Right cardiac atrium (tissue), 5 donors: ENCODE measurements at regions not wholly inside any gene's neighbourhood (a gene's known extent, or its start where the extent isn't known, plus 50 kb on each side); places are given as distances from the start of the nearest gene placed in this dataset.

Source experiments
- ATAC-seq, 2 donors: fragments of 200-7000 bp; cut with Tn5 transposase; one replicate each; pipeline versions ENCODE4 v1.8.0 to v1.9.1; 2020; ENCODE audit warnings: moderate library complexity in 2 of 2, mild to moderate bottlenecking in 1 of 2
- DNase-seq, 3 donors: peaks; one replicate each; pipeline ENCODE4 v3.0.0-alpha.2; 2020
- H3K27ac ChIP-seq: one replicate; pipeline ENCODE4 v1.5.1; 2013; ENCODE audit warnings: mild to moderate bottlenecking, low read length, control low read depth, moderate library complexity
- H3K27me3 ChIP-seq: one replicate; pipeline ENCODE4 v1.6.1; 2013; ENCODE audit not compliant: control insufficient read depth, insufficient read depth
- H3K4me1 ChIP-seq: one replicate; pipeline ENCODE4 v1.6.1; 2013; ENCODE audit warnings: low read length; ENCODE audit not compliant: control insufficient read depth, insufficient read depth
- H3K4me3 ChIP-seq: one replicate; pipeline ENCODE4 v1.5.1; 2013; ENCODE audit warnings: low read length, control low read depth
- H3K9me3 ChIP-seq: one replicate; pipeline ENCODE4 v1.6.1; 2013; ENCODE audit warnings: low read length; ENCODE audit not compliant: control insufficient read depth
- WGBS: extraction: QIAGEN DNeasy Blood & Tissue Kit; methylation state at CpG from one replicate; pipeline ENCODE4 v1.1.7; 2013; 5-methylcytosine and 5-hydroxymethylcytosine counted together
- intact Hi-C, 4 donors: fragments of 100-400 bp; cut with DNase I; formaldehyde crosslinking; loops; one replicate each; pipeline versions ENCODE4 v1.11.0 to v1.14.0; 2022 to 2023
- donor health status: healthy with polysubstance abuse.
- donor health status: DM: no; HTN: yes; CAD: no.
- donor health status: DM: no; HTN: no; CAD: no.
- donor health status: DM: no; HTN: yes; CAD: no; lungs with severe emphysema.
- donor health status: DM: yes; HTN: yes; CAD: no.

DNA sequence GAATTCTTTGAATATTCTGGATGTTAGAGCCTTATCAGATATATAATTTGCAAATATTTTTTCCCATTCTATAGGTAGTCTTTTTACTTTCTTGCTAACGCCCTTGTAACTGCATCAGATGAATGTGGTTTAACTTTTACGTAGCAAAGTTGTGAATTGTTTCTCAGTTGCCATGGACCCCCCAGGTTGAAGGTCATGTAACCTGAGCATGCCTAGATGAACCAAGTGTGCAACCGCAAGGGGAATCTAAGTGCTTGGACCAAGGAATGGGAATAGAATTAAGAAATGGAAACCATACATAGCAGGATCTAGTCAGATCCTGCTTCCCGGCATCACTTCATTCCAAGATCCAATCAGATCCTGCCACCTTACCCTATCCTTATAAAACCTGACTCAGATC is 65.1 kb upstream of the TNP1 start:
- no peaks in the 10 kb centered on the region for H3K27me3 ChIP-seq
- intact Hi-C loops = no loop called here
- DNase-seq (no peak), ATAC-seq (no peak)
- no peak overlapping the region for H3K27ac ChIP-seq
- 95% methylated on average over 4 of the region's 4 CpGs for WGBS
- no peaks in the 10 kb centered on the region for H3K4me1 ChIP-seq
- no peak overlapping the region for H3K4me3 ChIP-seq
- H3K9me3 ChIP-seq = no peaks in the 10 kb centered on the region

GRCh38 chr2:216923706-216924105 is 63.8 kb upstream of the TNP1 start:
- Histone ChIP-seq H3K4me3 (no peak overlapping the region), H3K4me1 (no peaks in the 10 kb centered on the region), H3K27me3 (no peaks in the 10 kb centered on the region), H3K27ac (no peak overlapping the region), H3K9me3 (no peaks in the 10 kb centered on the region)
- DNase-seq = no peak
- 86% methylated on average over 3 of the region's 3 CpGs for WGBS
- ATAC-seq = no peak
- intact Hi-C loops = no loop called here

- intact Hi-C loops = no loop called here
- no peaks in the 10 kb centered on the region for H3K9me3 ChIP-seq
- H3K27me3 ChIP-seq = no peaks in the 10 kb centered on the region
- H3K4me1 ChIP-seq = no peaks in the 10 kb centered on the region
- H3K4me3 ChIP-seq = no peak overlapping the region
- ATAC-seq = no peak
- no peak overlapping the region for H3K27ac ChIP-seq
- DNase-seq = no peak
- 87% methylated on average over 6 of the region's 6 CpGs for WGBS
Observed at GRCh38 chr2:216922175-216922780, 62.4 kb upstream of the TNP1 start.

GRCh38 chr2:216920937-216921456 is 61.1 kb upstream of the TNP1 start:
- Histone ChIP-seq H3K9me3 (no peaks in the 10 kb centered on the region), H3K27ac (no peak overlapping the region), H3K4me3 (no peak overlapping the region), H3K4me1 (no peaks in the 10 kb centered on the region), H3K27me3 (no peaks in the 10 kb centered on the region)
- intact Hi-C loops = no loop called here
- ATAC-seq (no peak), DNase-seq (no peak)
- WGBS = 92% methylated on average over 10 of the region's 10 CpGs

GRCh38 chr2:216920143-216920876 is 60.4 kb upstream of the TNP1 start:
- Histone ChIP-seq H3K27ac (no peak overlapping the region), H3K4me3 (no peak overlapping the region), H3K4me1 (no peaks in the 10 kb centered on the region), H3K27me3 (no peaks in the 10 kb centered on the region), H3K9me3 (no peaks in the 10 kb centered on the region)
- peak in 1 of 2 donors; percentile 44 for ATAC-seq
- 88% methylated on average over 8 of the region's 8 CpGs for WGBS
- DNase-seq = peak in 1 of 3 donors; percentile 50
- intact Hi-C loops = no loop called here

DNA sequence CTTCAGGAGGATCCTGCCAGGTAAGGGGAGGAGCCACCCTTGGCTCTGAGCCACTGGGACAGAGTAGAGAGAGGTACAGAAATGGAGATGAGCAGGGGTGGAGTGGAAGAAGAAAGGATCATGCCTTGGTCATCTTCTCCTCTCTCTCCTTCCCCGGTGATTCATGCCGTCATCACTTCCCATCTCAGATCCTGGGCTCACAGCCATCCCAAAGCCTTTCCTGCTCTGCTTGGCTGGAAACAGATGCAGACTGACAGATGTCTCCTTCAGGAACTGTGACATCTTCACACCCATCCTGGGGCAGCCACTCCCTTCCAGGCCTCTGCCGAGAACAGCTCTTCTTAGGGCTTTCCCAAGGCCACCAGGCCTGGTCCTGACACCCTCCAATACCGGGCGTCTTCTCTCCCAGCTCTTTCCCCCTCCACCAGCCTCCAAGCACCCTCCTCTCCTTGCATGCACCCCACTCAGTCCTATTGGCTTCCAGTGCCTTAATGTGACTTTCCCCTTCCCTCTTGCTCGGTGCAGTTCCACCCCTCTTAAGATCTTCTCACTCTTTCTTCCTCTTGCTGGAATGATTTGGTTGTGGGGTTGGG is 58.3 kb upstream of the TNP1 start:
- peak; percentile 35 to 76 for ATAC-seq
- no peak overlapping the region for H3K4me3 ChIP-seq
- peak in 1 of 3 donors; percentile 27 for DNase-seq
- H3K27me3 ChIP-seq = no peaks in the 10 kb centered on the region
- WGBS = 56% methylated on average over 6 of the region's 6 CpGs
- no peaks in the 10 kb centered on the region for H3K9me3 ChIP-seq
- no peaks in the 10 kb centered on the region for H3K4me1 ChIP-seq
- intact Hi-C loops = no loop called here
- H3K27ac ChIP-seq = no peak overlapping the region

- no peaks in the 10 kb centered on the region for H3K27me3 ChIP-seq
- intact Hi-C loops = no loop called here
- H3K4me3 ChIP-seq = no peak overlapping the region
- DNase-seq (no peak), ATAC-seq (no peak)
- H3K4me1 ChIP-seq = no peaks in the 10 kb centered on the region
- H3K9me3 ChIP-seq = no peaks in the 10 kb centered on the region
- WGBS = 98% methylated on average over 3 of the region's 3 CpGs
- no peak overlapping the region for H3K27ac ChIP-seq
Observed at GRCh38 chr2:216916956-216917650, 57.2 kb upstream of the TNP1 start.

DNA sequence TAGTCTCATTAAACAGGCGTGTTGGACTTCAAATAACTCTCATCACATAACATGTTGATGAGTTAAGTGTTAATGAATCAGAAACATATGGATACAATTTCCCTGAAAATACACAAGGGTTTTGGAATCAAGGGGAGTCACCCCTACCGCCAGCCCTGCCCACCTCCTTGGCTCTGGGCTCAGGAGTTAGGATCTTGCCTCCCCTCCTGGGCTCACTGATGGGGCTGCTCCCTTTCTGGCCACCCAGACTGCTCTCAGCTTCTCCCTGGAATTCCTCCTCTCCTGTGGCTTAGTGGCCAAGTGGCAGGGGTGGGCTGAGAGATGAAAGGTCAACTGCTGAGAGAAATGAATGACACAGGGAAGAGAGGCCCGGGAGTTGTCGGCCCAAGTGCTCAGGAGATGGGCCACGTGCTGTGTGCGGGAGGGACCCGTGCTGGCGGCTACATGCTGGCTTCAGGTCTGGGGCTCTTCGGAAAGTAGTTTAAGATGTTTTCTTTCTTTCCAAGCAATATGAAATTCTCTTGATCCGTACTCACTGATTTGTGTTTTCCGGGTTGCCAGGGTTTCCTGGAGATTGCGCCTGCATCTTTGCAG is 55.8 kb upstream of the TNP1 start:
- H3K4me3 ChIP-seq = no peak overlapping the region
- no peaks in the 10 kb centered on the region for H3K27me3 ChIP-seq
- peak in 2 of 3 donors; percentile 51 to 53 for DNase-seq
- intact Hi-C loops = no loop called here
- H3K4me1 ChIP-seq = no peaks in the 10 kb centered on the region
- WGBS = 71% methylated on average over 12 of the region's 12 CpGs
- no peaks in the 10 kb centered on the region for H3K9me3 ChIP-seq
- H3K27ac ChIP-seq = no peak overlapping the region
- no peak for ATAC-seq

- Histone ChIP-seq H3K4me1 (no peaks in the 10 kb centered on the region), H3K27ac (no peak overlapping the region), H3K9me3 (no peaks in the 10 kb centered on the region), H3K27me3 (no peaks in the 10 kb centered on the region), H3K4me3 (no peak overlapping the region)
- ATAC-seq = no peak
- DNase-seq = no peak
- WGBS = 96% methylated on average over 3 of the region's 3 CpGs
- intact Hi-C loops = no loop called here
Observed at GRCh38 chr2:216914491-216914890, 54.6 kb upstream of the TNP1 start.

DNA sequence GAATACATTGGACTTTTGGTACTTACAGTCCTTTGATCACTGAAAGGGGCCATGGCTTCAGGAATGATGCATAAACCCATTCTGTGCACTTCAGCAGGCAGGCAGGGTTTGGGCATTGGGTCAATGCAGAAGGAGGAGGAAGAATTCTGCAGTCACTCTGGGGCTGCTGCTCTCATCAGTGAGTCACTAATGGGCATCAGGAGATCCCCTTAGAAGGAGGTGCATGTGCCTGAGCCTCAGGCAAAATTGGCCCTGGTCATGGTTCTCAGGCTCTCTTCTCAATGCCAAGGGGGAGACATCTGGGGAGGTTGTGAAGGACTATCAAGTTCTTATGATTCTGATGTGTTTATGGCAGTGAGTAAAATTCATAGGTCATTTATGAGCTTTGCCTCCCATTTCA is 52.0 kb upstream of the TNP1 start:
- Histone ChIP-seq H3K9me3 (no peaks in the 10 kb centered on the region), H3K4me1 (no peaks in the 10 kb centered on the region), H3K4me3 (no peak overlapping the region), H3K27ac (no peak overlapping the region), H3K27me3 (no peaks in the 10 kb centered on the region)
- ATAC-seq = no peak
- DNase-seq = no peak
- intact Hi-C loops = no loop called here

DNA sequence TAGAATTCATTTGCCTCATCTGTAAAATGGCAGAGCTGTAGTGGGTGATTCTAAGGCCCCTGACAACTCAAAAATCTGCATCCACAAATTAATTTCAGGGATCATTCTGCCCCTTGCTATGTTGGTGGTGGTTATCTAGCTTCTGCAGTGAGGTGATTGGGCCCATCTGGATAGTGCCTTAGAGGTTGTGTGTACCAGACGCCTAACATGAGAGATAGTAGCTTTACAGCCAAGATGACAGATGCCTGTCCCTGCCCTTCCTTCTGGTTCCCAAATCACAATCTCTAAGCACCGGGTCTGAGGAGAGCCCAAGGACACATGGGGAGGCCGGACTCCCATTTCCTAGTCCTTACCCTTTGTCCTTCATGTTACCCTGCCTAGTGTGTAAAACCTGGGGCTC is 51.1 kb upstream of the TNP1 start:
- WGBS = 74% methylated on average over 3 of the region's 3 CpGs
- no peaks in the 10 kb centered on the region for H3K27me3 ChIP-seq
- ATAC-seq (no peak), DNase-seq (no peak)
- H3K4me1 ChIP-seq = no peaks in the 10 kb centered on the region
- intact Hi-C loops = no loop called here
- H3K4me3 ChIP-seq = no peak overlapping the region
- no peak overlapping the region for H3K27ac ChIP-seq
- no peaks in the 10 kb centered on the region for H3K9me3 ChIP-seq
